T47D (cell line): ENCODE measurements at regions not wholly inside any gene's neighbourhood (a gene's known extent, or its start where the extent isn't known, plus 50 kb on each side); places are given as distances from the start of the nearest gene placed in this dataset.

Experiments
- DNase-seq, 2 experiments: peaks; one replicate each; pipeline versions ENCODE4 v3.0.0 to v3.0.0-alpha.2; 2011 to 2012; ENCODE audit warnings: low read depth in 1 of 2, low spot score in 1 of 2
- JUND ChIP-seq: IDR thresholded peaks from 2 replicates; pipeline ENCODE4 v1.6.1; 2012; ENCODE audit warnings: low read depth
- in situ Hi-C: cut with HindIII; loops from 2 replicates; pipeline ENCODE4 v1.10.0; 2016; ENCODE audit warnings: low sequenced_read_pairs, low pct_unique_long_range_greater_than_20kb

DNA sequence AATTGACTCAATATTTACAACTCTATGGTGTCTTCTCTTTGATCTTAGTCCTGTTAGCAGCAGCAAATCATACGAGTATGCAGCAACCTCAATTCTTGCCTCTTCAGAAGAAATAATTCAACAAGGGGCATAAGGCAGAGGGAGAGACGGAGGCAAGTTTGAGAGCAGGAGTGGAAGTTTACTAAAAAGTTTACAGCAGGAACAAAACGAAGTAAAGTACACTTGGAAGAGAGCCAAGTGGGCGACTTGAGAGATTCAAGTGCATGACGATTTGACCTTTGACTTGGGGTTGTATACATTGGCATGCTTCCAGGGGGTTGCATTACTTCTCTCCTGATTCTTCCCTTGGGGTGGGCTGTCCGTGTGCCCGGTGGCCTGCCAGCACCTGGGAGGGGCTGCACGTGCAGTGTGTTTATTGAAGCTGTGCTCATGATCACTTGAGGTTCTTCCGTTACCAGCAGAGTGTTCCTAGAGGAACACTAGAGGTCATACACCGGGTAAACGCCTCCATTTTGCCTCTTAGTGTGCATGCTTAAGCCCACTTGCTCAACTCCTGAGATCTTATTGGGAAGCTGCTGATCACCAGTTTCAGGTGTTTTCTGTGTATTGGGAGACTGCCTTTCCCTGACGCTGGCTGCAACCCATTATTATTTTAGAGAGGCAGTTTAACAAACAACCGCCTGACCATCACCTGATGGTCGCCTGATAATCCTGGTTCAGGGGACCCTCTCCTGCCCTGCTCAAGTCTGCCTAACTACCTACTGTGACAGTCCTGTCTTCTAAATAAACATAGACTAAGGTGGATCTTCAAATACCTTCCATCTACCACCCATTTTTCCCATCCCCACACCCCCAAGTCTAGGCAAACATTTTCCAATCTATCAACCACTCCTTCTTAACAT is 172.4 kb upstream of the MYLIP start:
- DNase-seq, result no peak
- in situ Hi-C loops, result no loop called here
- TF ChIP-seq JUND, result no peak

- in situ Hi-C loops, result no loop called here
- TF ChIP-seq JUND, result no peak
- no peak for DNase-seq
Observed at GRCh38 chr6:15955484-15955883, 173.4 kb upstream of the MYLIP start.

GRCh38 chr6:15953152-15953880 is 175.6 kb upstream of the MYLIP start:
- DNase-seq, result peak in 1 of 2 experiments; percentile 32
- in situ Hi-C loops, result no loop called here
- no peak for TF ChIP-seq JUND

- DNase-seq, result no peak
- TF ChIP-seq JUND, result no peak
- in situ Hi-C loops, result no loop called here
Observed at GRCh38 chr6:15952231-15953151, 176.4 kb upstream of the MYLIP start.

GRCh38 chr6:15950962-15951569 is 177.8 kb upstream of the MYLIP start:
- TF ChIP-seq JUND, result no peak
- no peak for DNase-seq
- in situ Hi-C loops, result no loop called here

GRCh38 chr6:15949982-15950381 is 178.9 kb upstream of the MYLIP start:
- in situ Hi-C loops, result no loop called here
- no peak for TF ChIP-seq JUND
- DNase-seq, result no peak

DNA sequence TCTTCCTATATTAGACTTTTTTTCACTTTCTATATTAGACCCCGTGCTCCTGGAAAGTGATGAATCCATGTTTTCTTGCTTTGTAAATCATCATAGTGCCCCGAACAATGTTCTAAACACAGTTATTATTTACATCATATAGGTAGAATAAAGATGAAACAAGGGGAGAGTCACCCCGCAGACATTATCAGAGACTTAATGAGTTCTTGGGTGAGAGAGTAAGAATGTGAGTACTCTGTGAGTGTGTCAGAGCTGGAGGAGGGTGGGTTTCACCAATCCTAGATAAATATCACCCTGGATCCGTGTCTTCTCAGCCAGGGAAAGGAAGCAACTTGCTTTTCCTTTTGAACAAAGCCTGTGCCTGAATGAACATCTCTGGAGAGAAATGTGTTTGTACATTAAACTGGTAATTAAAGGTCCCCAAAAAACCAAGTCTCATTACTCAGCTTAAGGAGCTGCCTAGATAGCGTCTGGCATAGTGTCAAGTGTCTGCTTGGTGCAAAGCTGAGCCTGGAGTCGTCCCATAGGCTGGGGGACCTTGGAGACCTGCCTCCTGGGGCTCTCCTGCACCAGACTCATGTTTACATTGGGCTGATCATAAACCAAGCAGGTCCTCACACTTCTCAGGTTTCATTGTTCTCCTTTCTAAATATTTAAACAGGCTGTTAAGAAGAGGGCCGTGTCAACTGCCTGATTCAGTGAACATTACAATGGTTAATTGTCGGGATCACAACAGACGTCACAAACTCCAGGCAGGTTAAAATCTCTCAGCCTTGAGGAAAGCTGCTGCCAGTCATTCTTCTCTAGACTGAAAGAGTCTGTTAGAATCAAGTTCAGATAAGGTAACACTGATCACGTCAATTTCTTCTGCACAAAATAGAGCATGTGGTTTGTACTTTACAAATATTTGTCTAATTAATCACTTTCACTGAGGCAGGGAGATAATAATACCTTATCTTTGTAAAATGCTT is 179.7 kb upstream of the MYLIP start:
- in situ Hi-C loops, result no loop called here
- peak; percentile 35 to 80 for DNase-seq

GRCh38 chr6:15947923-15948322 is 181.0 kb upstream of the MYLIP start:
- no peak for DNase-seq
- TF ChIP-seq JUND, result no peak
- in situ Hi-C loops, result no loop called here

More for the DNA sequence above, 179.7 kb upstream of the MYLIP start:
- no peak for TF ChIP-seq JUND

DNA sequence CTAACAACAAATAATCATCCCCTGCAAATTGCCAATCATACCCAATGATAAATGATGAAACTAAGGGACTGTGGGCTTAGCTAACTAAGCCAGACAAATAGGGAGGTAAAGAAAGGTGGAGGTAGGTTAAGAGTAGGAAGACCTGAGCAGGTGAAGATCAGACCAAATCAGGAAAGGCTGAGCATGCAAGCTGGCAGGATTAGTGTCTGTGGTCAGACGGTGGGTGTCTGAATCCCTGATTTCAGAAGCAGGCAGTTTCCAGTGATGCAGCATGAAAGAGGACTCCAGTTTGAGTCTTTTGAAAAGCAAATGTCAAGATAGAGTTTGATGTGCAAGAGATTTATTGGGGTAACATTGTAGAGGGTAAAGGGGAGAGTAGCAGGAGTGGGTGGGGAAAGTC is 181.4 kb upstream of the MYLIP start:
- in situ Hi-C loops, result no loop called here
- TF ChIP-seq JUND, result no peak
- DNase-seq, result no peak

GRCh38 chr6:15946701-15947385 is 182.0 kb upstream of the MYLIP start:
- in situ Hi-C loops, result no loop called here
- TF ChIP-seq JUND, result no peak
- DNase-seq, result no peak

- peak; percentile 38 to 59 for DNase-seq
- in situ Hi-C loops, result no loop called here
- TF ChIP-seq JUND, result no peak; the same call in 1 of the 2 replicates
Observed at GRCh38 chr6:15945593-15946159, 183.2 kb upstream of the MYLIP start.
